GM19463 (cell line): ENCODE measurements at regions not wholly inside any gene's neighbourhood (a gene's known extent, or its start where the extent isn't known, plus 50 kb on each side); places are given as distances from the start of the nearest gene placed in this dataset.

Experiments used
- ATAC-seq: cut with Tn5 transposase; IDR thresholded peaks from one replicate; pipeline ENCODE4 v1.9.1; 2021; ENCODE audit warnings: mild to moderate bottlenecking, moderate library complexity; ENCODE audit not compliant: unreplicated experiment

DNA sequence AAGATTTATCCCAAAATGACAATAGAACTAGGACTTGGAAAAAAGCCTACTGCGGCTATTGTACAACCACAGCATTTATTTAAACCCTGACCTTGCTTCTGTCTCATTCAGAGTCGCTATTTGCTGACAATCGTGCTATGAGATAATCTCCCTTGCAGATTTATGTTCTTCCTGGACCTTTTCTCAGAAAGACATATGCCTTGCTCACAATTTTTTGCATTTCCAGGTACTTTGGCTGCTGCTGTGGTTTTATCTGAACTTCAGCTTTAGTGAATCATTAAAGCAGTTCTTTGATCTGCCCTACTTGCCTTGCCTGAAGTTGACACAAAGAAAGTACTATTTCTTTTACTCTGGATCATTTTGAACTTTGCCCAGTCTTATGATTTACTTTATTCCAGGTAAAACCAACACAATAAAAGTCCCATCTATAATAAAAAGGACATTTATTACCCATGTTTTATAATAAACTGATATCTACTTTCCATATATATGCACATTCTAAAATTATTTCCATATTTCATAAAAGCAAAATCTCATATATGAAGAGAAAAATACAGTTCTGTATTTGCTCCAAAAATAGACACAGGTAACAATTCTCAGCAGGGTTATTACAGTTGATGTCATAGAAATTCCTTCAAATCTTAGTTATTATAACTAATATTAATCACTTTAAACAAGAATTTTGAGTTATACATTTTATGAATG, 63.4 kb upstream of the CARD18 start:
- no peak for ATAC-seq

DNA sequence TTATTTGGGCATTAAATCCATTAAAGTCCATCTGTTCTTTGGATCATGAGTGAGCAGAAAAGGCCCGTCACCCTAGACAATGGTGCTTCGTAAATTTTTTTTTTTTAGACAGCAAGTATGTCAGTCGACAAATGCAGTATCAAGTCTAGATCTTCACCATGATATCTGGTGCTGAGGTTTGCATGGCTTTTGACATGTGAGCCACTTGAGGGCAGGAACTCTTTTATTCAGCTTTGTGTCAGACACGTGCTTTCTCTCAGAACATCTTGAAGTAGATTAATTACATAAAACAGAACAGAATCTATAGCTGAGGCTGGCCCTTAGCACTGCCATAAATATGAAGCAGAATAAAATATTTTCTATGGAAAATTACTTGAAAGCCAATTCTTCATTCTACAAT, 62.9 kb upstream of the CARD18 start:
- no peak for ATAC-seq

DNA sequence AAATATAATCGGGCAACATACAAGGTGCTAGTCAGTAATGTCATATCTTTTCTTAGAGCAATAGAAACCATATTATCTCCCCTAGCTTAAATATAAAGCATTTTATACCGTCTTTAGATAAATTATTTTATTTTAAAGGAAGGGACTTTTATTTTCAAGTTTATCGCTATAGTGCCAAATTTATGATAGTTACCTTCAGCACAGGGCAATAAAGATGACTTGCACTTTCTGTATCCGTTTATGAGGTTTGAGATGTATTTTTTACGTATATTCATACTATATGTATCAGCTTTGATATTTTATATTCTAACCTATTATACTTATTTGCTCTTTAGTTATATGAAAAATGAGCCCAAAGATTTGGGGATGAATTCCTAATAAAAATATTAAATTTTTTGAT, 61.6 kb upstream of the CARD18 start:
- ATAC-seq, result no peak

DNA sequence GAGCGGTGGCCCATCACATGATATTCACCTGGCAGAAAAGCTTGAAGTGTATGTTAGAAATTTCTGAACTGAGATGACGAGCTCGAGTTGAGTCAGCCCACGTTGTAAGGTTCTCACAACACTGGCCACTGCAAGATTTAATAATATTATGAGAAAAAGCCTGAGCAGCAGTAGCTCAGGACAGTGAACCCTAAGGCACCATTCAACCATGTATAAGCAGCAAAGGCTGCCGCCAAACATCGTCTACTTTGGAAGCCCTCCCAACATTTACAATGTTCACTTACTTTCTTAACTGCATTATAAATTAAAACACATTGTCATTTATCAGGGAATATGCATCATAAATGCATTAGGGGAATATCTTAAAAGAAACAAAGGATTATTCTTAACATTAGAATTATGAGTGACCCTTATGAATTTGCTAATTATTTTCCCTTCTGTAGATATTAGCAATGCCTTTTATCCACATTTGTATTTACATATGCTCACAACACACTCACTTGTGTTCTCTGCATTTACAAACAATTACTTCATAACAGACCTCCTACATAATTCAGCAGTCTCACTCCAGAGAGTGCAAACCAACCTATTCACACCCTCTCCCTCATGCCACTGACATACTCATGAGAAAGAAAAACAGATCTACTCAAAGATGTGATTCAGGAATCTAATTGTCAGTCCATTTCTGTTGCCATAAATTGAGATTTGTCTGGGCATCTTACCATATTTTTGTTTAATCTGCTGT, 57.7 kb upstream of the CARD18 start:
- no peak for ATAC-seq

DNA sequence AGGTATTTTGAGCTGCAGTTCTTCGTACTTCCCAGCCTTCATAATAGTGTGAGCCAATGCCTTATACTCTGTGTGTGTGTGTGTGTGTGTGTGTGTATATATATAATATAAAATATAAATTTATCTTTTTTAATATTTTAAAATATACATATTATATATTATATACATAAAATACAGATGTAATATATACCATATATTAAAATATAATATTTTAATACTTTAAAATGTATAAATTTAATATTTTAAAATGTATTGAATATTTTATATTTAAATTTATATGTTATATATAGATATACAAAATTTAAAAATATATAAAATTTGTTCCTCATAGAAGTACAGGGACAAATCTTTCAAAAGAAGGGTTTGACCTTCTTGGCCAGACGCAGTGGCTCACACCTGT, 53.7 kb upstream of the CARD18 start:
- ATAC-seq, result no peak

DNA sequence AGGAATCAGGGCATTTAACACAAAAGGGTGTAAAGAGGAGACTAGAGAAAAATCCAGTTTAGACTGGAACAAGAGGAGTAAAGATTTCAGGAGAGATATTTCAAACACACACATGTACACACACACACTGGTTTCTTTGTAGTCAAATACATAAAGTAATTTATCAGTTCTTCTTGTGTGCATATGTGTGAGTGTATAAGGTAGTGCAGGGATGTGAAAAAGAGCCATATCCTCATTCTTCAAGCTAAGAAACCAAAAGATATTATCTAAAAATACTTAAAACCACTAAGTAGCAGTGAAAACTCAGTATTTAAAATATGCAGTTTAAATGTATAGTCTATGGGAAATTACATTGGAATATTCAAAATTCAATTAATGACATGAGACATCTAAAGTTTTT, 52.5 kb upstream of the CARD18 start:
- no peak for ATAC-seq

DNA sequence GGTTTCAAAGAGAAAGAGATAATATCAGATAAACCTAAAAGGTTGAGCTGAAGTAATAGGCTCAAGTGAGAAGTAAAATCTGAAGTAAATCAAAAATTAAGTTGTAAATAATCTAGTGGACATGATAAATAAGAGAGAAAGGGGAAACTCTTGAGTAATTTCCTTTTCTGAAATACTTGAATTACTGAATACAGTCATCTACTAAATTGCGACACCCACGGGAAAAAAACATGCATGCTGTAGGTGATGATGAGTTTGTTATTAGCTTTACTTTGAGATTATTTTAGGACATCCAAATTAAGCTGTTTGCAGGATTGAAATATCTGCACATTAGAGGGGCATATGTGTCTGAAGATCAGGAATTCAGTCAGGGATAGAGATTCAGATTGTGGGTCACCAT, 50.0 kb upstream of the CARD18 start:
- no peak for ATAC-seq
